ENCODE measurements at regions not wholly inside any gene's neighbourhood (a gene's known extent, or its start where the extent isn't known, plus 50 kb on each side); places are given as distances from the start of the nearest gene placed in this dataset.
A peak's percentile ranks its signal among the peaks of the same experiment; 100 is the strongest.
"Not testable (repeated sequence)": the region's sequence is repeated elsewhere in the genome, so short reads cannot be mapped to it uniquely, and the experiment has no call there.

DNA sequence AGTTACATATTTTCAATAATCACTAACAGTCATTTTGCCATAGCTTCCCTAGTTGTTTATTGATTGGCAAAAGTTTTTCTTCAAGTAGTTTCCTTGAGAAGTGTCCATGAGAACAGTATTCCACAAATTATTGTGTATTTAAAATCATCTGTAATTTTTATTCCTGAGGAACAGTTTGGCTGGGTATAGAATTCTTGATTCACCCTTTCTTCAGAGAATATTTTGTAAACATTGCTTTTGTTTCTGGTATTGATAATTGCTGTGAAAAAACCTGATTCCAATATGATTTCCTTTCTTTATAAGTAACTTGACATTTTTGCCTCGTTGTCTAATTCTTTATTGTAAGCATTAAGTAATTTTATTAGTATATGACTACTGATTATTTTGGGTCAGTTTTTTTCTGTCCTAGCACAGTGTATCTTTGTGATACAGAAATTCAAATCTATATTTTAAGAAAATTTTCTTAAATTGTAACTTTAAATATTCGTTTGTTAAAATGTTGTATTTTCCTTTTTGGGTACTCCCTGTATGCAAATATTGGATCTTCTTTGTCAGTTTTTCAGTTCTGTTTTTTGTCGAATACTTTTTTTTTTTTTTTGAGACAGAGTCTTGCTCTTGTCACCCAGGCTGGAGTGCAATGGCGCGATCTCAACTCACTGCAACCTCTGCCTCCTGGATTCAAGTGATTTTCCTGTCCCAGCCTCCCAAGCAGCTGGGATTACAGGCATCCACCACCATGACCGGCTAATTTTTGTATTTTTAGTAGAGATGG is 162.0 kb upstream of the ATP2B1 start:
- no peaks in the 10 kb centered on the region for H3K27me3 ChIP-seq (ENCODE audit: control insufficient read depth, insufficient read depth, low read length)
- H3K4me3 ChIP-seq (ENCODE audit: low read length), result no peak overlapping the region
- H3K9me3 ChIP-seq (replicated peaks; ENCODE audit: low read length), result peaks cover 3% of the 10 kb centered on the region
- H3K4me2 ChIP-seq (ENCODE audit: low read length), result no peak overlapping the region
- no peaks in the 10 kb centered on the region for H3K36me3 ChIP-seq (ENCODE audit: insufficient read depth, low read length)
- H3K4me1 ChIP-seq (ENCODE audit: control insufficient read depth, insufficient read depth, low read length), result peaks cover 18% of the 10 kb centered on the region
- no peak overlapping the region for H3K9ac ChIP-seq (ENCODE audit: low read depth, low read length)

DNA sequence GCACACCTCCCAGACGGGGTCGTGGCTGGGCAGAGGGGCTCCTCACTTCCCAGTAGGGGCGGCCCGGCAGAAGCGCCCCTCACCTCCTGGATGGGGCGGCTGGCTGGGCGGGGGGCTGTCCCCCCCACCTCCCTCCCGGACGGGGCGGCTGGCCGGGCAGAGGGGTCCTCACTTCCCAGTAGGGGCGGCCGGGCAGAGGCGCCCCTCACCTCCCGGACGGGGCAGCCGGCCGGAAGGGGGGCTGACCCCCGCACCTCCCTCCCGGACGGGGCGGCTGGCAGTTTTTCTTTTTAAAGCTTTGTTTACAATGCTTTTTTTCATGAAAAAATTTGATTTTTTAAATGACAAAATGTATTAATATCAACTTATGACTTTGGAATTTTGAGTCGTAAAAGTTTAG is 159.0 kb upstream of the ATP2B1 start:
- H3K4me2 ChIP-seq (ENCODE audit: low read length); H3K9me3 ChIP-seq (replicated peaks; ENCODE audit: low read length); H3K36me3 ChIP-seq (ENCODE audit: insufficient read depth, low read length); H3K27me3 ChIP-seq (ENCODE audit: control insufficient read depth, insufficient read depth, low read length); H3K9ac ChIP-seq (ENCODE audit: low read depth, low read length); H3K4me3 ChIP-seq (ENCODE audit: low read length): not testable (repeated sequence)
- H3K4me1 ChIP-seq (ENCODE audit: control insufficient read depth, insufficient read depth, low read length), result peaks cover 16% of the 10 kb centered on the region

DNA sequence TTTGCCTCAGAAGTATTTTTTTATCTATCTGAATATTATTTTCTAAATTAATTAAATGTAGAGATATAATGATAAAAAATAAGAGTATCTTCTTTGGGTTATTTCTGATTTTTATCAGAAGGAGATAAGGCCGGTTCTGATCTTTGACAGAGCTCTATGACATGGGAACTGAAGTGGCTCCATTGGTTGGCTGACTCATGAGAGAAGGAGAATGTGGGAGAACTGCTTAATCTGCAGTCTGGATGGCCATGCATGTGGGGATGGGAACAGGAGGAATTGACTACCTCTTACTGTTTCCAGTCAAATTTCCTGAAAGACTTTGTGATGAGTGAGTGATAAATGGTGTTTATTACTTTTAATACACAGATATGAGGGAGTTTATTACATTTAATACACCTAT is 155.8 kb upstream of the ATP2B1 start:
- no peak overlapping the region for H3K9ac ChIP-seq (ENCODE audit: low read depth, low read length)
- H3K9me3 ChIP-seq (replicated peaks; ENCODE audit: low read length), result no peaks in the 10 kb centered on the region
- H3K4me2 ChIP-seq (ENCODE audit: low read length), result no peak overlapping the region
- no peaks in the 10 kb centered on the region for H3K36me3 ChIP-seq (ENCODE audit: insufficient read depth, low read length)
- no peaks in the 10 kb centered on the region for H3K27me3 ChIP-seq (ENCODE audit: control insufficient read depth, insufficient read depth, low read length)
- H3K4me3 ChIP-seq (ENCODE audit: low read length), result no peak overlapping the region
- H3K4me1 ChIP-seq (ENCODE audit: control insufficient read depth, insufficient read depth, low read length), result peaks cover 21% of the 10 kb centered on the region

DNA sequence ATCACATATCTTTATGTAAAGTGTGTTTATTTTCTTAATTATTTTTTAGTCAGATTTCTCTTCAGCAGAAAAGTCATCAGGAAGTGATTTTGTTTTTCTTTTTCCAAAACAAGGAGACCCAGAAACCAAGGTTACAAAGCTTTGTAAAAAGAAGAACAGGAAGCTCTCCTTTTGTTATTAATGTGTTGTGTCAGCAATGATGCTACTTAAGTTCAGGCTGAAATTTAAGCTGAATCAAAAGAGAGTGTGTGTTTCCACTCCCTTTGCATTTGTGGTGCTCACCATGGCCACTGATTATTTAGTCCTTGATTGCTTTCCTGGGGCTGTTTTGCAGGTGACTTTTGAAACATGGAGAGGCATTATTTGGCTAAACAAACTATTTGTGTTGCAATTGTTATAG is 155.3 kb upstream of the ATP2B1 start:
- H3K9me3 ChIP-seq (replicated peaks; ENCODE audit: low read length), result no peaks in the 10 kb centered on the region
- H3K36me3 ChIP-seq (ENCODE audit: insufficient read depth, low read length), result no peaks in the 10 kb centered on the region
- no peak overlapping the region for H3K9ac ChIP-seq (ENCODE audit: low read depth, low read length)
- no peak overlapping the region for H3K4me3 ChIP-seq (ENCODE audit: low read length)
- H3K4me1 ChIP-seq (ENCODE audit: control insufficient read depth, insufficient read depth, low read length), result peaks cover 21% of the 10 kb centered on the region
- no peak overlapping the region for H3K4me2 ChIP-seq (ENCODE audit: low read length)
- H3K27me3 ChIP-seq (ENCODE audit: control insufficient read depth, insufficient read depth, low read length), result no peaks in the 10 kb centered on the region

DNA sequence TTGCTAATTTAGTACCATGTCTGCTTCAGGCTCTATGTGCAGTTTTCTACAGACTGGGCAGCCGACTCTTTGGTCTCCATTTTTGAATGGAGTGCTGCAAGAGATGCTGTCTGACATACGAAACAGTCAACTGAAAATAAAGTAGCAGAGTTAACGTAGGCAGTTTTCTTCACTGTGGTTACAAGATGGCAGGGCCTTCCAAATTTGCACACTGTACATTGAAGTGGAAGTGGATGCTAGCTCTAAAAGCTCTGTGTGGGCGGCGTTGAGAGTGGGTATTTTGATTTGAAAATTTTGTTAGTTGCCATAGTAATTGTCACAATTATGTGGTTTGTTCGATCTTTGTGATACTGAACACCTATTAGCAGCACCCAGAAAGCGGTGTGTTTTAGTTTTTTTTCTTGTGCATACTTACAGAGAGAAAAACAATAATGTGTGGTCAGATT is 154.9 kb upstream of the ATP2B1 start:
- no peaks in the 10 kb centered on the region for H3K9me3 ChIP-seq (replicated peaks; ENCODE audit: low read length)
- H3K9ac ChIP-seq (ENCODE audit: low read depth, low read length), result peak overlapping the region; percentile 71
- H3K4me2 ChIP-seq (ENCODE audit: low read length), result peak overlapping the region; percentile 64
- H3K36me3 ChIP-seq (ENCODE audit: insufficient read depth, low read length), result no peaks in the 10 kb centered on the region
- H3K27me3 ChIP-seq (ENCODE audit: control insufficient read depth, insufficient read depth, low read length), result no peaks in the 10 kb centered on the region
- H3K4me1 ChIP-seq (ENCODE audit: control insufficient read depth, insufficient read depth, low read length), result peaks cover 21% of the 10 kb centered on the region
- peak overlapping the region; percentile 3 for H3K4me3 ChIP-seq (ENCODE audit: low read length)

DNA sequence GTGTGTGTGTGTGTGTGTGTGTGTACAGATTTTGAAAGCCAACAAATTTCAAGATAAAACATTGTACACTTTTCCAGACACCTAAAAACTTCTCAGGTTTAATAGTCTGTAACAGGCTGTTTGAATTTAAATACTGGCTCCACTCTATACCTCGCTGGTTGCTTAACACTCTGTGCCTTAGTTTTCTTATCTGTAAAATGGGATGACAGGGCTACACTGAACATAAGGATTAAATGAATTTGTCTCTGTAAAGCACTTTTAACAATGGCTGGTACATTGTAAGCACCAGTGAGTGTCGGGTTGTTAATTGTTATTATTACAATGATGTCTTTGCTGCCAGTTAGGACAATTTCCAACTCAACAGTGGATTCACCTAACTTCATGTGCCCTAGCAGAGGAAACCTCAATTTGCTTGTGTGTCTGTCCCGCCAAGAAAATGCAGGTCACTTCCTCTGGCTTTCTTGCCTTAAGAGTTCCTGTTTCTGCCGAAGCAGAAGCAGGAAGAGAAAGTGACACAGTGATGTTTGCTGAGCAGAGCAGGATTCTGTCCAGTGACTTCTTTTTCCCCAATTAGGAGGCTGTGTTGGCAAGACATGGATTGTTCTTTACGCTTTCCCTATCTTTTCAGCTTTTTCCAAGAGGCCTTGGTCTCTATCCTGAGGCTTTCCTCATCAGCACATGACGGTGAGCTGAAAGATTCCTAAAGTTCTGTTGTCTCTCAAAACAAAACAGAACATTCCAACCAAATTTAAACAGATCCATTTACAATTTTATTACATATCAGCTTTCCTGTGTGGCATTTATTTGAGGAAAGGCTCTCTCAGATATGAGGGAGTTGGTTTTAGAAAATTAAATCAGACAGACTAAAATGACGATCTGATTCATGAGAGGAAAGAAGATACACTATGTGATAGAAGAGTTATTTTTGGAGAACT is 154.1 kb upstream of the ATP2B1 start:
- Histone ChIP-seq H3K9me3 (replicated peaks; ENCODE audit: low read length) (no peaks in the 10 kb centered on the region), H3K4me3 (ENCODE audit: low read length) (peak overlapping the region; percentile 30), H3K36me3 (ENCODE audit: insufficient read depth, low read length) (no peaks in the 10 kb centered on the region), H3K9ac (ENCODE audit: low read depth, low read length) (peak overlapping the region; percentile 71), H3K27me3 (ENCODE audit: control insufficient read depth, insufficient read depth, low read length) (no peaks in the 10 kb centered on the region), H3K4me2 (ENCODE audit: low read length) (peak overlapping the region; percentile 64), H3K4me1 (ENCODE audit: control insufficient read depth, insufficient read depth, low read length) (peaks cover 21% of the 10 kb centered on the region)

DNA sequence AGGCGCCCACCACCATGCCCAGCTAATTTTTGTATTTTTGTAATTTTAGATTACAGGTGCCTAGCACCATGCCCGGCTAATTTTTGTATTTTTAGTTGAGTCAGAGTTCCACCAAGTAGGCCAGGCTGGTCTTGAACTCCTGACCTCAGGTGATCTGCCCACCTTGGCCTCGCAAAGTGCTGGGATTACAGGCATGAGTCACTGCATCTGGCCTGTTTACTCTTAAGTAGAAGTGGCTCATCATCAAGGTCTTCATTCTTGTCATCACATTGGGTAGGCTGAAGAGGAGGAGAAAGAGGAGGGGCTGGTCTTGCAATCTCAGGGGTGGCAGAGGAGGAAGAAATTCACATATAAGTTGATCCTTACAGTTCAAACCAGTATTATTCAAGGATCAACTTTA is 152.4 kb upstream of the ATP2B1 start:
- H3K9me3 ChIP-seq (replicated peaks; ENCODE audit: low read length), result no peaks in the 10 kb centered on the region
- peaks cover 28% of the 10 kb centered on the region for H3K4me1 ChIP-seq (ENCODE audit: control insufficient read depth, insufficient read depth, low read length)
- H3K36me3 ChIP-seq (ENCODE audit: insufficient read depth, low read length), result no peaks in the 10 kb centered on the region
- no peak overlapping the region for H3K4me3 ChIP-seq (ENCODE audit: low read length)
- no peak overlapping the region for H3K9ac ChIP-seq (ENCODE audit: low read depth, low read length)
- H3K4me2 ChIP-seq (ENCODE audit: low read length), result no peak overlapping the region
- H3K27me3 ChIP-seq (ENCODE audit: control insufficient read depth, insufficient read depth, low read length), result no peaks in the 10 kb centered on the region

DNA sequence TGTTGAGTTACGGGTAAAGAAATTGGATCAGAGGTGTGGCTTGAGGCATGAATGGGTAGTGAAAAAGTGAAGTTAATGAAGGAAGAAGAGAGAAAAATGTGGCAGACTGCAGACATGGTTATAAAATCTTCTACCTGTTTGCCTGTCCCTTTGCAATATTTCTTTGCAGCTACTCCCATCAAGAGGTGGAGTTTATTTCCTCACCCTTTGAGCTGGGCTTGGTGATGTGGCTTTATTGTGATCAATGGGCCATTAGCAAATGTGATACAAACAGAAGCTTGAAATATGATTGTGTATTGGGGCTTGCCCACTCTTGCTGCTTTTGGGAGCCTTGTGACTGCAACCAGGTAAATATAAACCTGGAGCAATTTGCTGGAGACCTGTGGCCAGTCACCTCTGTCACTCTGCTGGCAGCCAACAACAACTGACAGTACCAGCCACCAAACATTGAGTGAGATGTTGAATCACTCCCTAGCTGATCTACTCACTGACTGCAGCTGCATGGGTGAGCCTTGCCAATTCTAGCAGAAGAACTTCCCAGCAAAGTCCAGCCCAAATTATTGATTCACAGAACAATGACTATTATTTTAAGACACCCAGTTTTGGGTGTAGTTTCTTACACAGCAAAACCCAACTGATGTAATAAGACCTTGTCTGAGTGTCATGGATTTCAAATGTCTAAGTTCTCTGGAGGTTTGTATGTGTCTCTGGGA is 151.0 kb upstream of the ATP2B1 start:
- Histone ChIP-seq H3K4me1 (ENCODE audit: control insufficient read depth, insufficient read depth, low read length) (peaks cover 28% of the 10 kb centered on the region), H3K9me3 (replicated peaks; ENCODE audit: low read length) (no peaks in the 10 kb centered on the region), H3K36me3 (ENCODE audit: insufficient read depth, low read length) (no peaks in the 10 kb centered on the region), H3K4me3 (ENCODE audit: low read length) (no peak overlapping the region), H3K4me2 (ENCODE audit: low read length) (no peak overlapping the region), H3K27me3 (ENCODE audit: control insufficient read depth, insufficient read depth, low read length) (no peaks in the 10 kb centered on the region), H3K9ac (ENCODE audit: low read depth, low read length) (no peak overlapping the region)

DNA sequence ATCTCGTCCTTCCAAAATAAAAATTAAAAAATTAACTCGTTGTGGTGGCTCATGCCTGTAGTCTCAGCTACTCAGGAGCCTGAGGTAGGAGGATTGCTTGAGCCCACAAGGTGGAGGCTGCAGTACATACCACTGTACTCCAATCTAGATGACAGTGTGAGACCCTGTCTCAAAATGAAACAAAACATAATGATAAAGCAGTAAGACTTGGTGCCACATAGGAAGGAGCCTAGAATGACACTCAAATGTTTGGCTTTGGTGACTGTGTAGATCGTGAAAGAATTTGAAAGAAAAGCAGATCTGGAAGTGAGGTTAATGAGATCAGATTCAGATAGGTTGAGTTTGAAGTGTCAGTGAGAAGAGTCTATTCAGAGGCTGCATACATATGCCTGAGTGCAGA is 150.1 kb upstream of the ATP2B1 start:
- Histone ChIP-seq H3K36me3 (ENCODE audit: insufficient read depth, low read length) (no peaks in the 10 kb centered on the region), H3K9ac (ENCODE audit: low read depth, low read length) (no peak overlapping the region), H3K4me2 (ENCODE audit: low read length) (no peak overlapping the region), H3K4me3 (ENCODE audit: low read length) (no peak overlapping the region), H3K9me3 (replicated peaks; ENCODE audit: low read length) (no peaks in the 10 kb centered on the region), H3K27me3 (ENCODE audit: control insufficient read depth, insufficient read depth, low read length) (no peaks in the 10 kb centered on the region), H3K4me1 (ENCODE audit: control insufficient read depth, insufficient read depth, low read length) (peaks cover 22% of the 10 kb centered on the region)

DNA sequence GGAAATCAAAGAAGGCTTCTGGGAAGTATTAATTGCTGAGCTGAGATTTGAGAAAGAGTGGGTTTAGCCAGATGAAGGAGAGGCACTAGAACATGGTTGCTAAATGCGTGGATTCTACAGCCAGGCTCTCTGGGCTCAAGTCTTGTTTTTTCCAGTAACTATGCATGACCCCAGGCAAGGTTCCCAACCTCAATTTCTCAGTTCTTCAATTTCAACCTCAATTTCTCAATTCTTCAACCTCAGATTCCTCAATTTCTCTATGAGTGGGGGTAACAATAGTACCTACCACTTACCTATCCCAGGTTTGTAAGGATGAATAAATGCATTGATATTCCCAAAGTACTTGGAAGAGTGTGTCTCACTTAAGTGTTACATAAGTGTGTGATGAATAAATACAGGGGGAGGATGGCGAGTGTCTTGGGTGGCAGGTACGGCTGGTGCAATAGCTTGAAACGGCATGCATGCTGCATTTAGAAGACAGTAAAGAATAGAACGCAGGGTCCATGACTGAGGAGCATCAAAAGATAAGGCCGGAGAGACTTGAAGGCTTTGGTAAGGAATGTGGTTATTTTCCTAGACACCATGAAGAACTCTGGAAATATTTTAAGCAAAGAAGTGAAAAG is 149.1 kb upstream of the ATP2B1 start:
- no peak overlapping the region for H3K4me3 ChIP-seq (ENCODE audit: low read length)
- peaks cover 13% of the 10 kb centered on the region for H3K4me1 ChIP-seq (ENCODE audit: control insufficient read depth, insufficient read depth, low read length)
- no peaks in the 10 kb centered on the region for H3K36me3 ChIP-seq (ENCODE audit: insufficient read depth, low read length)
- no peak overlapping the region for H3K9ac ChIP-seq (ENCODE audit: low read depth, low read length)
- H3K9me3 ChIP-seq (replicated peaks; ENCODE audit: low read length), result no peaks in the 10 kb centered on the region
- no peak overlapping the region for H3K4me2 ChIP-seq (ENCODE audit: low read length)
- no peaks in the 10 kb centered on the region for H3K27me3 ChIP-seq (ENCODE audit: control insufficient read depth, insufficient read depth, low read length)

DNA sequence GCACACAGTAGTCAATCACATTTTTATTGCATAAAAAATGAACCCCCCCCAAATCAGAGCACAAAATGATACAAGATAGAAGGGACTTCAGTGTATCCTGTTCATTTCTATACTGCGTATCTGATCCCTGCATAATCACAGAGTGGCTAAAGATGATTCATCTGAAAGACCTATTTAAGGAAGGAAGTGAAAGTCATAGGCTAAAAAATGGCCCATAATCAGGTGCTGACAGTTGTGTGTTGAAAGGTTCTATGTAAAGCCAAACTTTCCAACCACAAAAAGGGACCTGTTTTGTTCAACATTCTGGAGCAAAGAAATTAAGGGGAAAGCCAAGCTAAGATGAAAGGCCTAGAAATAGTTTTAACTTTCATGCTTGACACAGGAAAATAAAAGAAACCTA is 147.8 kb upstream of the ATP2B1 start:
- no peaks in the 10 kb centered on the region for H3K27me3 ChIP-seq (ENCODE audit: control insufficient read depth, insufficient read depth, low read length)
- peaks cover 9% of the 10 kb centered on the region for H3K4me1 ChIP-seq (ENCODE audit: control insufficient read depth, insufficient read depth, low read length)
- no peaks in the 10 kb centered on the region for H3K36me3 ChIP-seq (ENCODE audit: insufficient read depth, low read length)
- no peaks in the 10 kb centered on the region for H3K9me3 ChIP-seq (replicated peaks; ENCODE audit: low read length)
- no peak overlapping the region for H3K4me2 ChIP-seq (ENCODE audit: low read length)
- no peak overlapping the region for H3K4me3 ChIP-seq (ENCODE audit: low read length)
- no peak overlapping the region for H3K9ac ChIP-seq (ENCODE audit: low read depth, low read length)
